ENCODE measurements at regions not wholly inside any gene's neighbourhood (a gene's known extent, or its start where the extent isn't known, plus 50 kb on each side); places are given as distances from the start of the nearest gene placed in this dataset.
"Not testable (repeated sequence)": the region's sequence is repeated elsewhere in the genome, so short reads cannot be mapped to it uniquely, and the experiment has no call there.

- not testable (repeated sequence) for TF ChIP-seq CTCF (IDR thresholded peaks at IDR 0.05; ENCODE audit: poor library complexity, severe bottlenecking); POLR2AphosphoS5 (IDR thresholded peaks at IDR 0.05); EZH2 (IDR thresholded peaks at IDR 0.05; ENCODE audit: borderline replicate concordance, insufficient read depth, low read length, poor library complexity, severe bottlenecking); EP300 (conservative IDR thresholded peaks at IDR 0.05; ENCODE audit: poor library complexity, severe bottlenecking); REST (IDR thresholded peaks at IDR 0.05; ENCODE audit: borderline replicate concordance); RAD21 (conservative IDR thresholded peaks at IDR 0.05)
Observed at GRCh38 chr7:65754070-65754469, 118.8 kb upstream of the VKORC1L1 start.

Measured in neural cell (in vitro differentiated cells).